ENCODE measurements at regions not wholly inside any gene's neighbourhood (a gene's known extent, or its start where the extent isn't known, plus 50 kb on each side); places are given as distances from the start of the nearest gene placed in this dataset.

- no peak overlapping the region for H3K27ac ChIP-seq
- TF ChIP-seq CTCF (conservative IDR thresholded peaks at IDR 0.05): no peak
Observed at GRCh38 chr10:128546651-128547165, 420.5 kb upstream of the MKI67 start.

DNA sequence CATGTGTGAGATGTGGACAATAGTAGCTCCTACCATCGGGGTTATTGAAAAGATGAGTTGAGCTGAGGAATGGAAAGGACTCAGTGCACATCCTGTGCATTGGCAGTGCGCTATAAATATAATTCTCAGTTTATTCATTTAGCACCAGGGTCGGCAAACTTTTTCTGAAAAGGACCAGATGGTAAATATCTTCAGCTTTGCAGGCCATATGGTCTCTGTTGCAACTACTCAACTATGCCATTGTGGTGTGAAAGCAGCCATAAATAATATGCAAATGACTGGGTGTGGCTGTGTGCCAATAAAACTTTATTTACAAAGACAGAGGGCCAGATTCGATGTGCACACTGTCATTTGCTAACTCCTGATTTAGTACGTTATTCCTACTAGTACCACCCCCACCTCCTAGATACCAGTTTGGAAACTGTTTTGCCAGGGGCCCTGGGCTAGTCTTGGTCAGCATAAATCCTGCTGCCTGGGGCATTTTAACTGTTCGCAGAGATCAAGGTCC is 422.9 kb upstream of the MKI67 start:
- no peak for TF ChIP-seq CTCF (conservative IDR thresholded peaks at IDR 0.05)
- H3K27ac ChIP-seq: no peak overlapping the region

DNA sequence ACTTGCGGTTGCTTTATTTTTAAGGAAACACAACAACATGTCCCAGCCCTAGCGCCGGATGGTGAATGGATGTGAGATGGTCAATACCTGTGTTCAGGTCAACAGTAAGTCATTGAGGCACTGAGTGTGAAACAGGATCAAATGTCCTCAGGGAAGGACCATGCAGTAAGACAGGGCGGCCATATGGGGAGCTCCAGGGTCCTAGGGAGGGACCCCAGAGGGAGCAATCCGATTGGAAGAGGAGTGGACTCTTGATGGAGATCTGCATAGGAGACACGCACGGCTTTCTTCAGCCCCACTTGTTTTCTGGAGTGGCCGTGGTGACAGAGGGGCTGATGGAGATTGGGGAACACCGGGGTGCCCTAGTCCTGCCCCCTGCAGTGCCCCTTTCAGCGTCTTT is 423.8 kb upstream of the MKI67 start:
- TF ChIP-seq CTCF (conservative IDR thresholded peaks at IDR 0.05): no peak
- H3K27ac ChIP-seq: no peak overlapping the region

DNA sequence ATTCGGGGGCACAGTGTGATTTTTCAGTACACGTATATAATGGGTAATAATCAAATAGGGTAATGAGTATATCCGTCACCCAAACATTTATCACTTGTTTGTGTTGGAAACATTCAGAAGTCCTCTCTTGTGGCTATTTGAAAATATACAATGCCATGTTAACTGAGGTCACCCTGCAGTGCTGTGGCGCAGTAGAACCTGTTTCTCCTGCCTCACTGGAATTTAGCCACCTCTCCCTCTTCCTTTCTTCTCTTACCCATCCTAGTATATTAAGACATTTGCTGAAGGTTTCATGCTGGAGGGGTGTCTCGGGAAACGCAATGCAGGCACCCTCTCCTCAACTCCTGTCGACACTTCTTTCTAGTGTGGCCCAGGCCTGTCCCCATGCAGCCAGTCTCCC is 425.3 kb upstream of the MKI67 start:
- peak overlapping the region; percentile 56 for H3K27ac ChIP-seq
- no peak for TF ChIP-seq CTCF (conservative IDR thresholded peaks at IDR 0.05)

GRCh38 chr10:128553755-128554154 is 427.5 kb upstream of the MKI67 start:
- no peak overlapping the region for H3K27ac ChIP-seq
- TF ChIP-seq CTCF (conservative IDR thresholded peaks at IDR 0.05): no peak

- TF ChIP-seq CTCF (conservative IDR thresholded peaks at IDR 0.05): no peak
Observed at GRCh38 chr10:128556182-128557110, 430.2 kb upstream of the MKI67 start.

GRCh38 chr10:128557149-128557710 is 431.0 kb upstream of the MKI67 start:
- TF ChIP-seq CTCF (conservative IDR thresholded peaks at IDR 0.05): no peak
- no peak overlapping the region for H3K27ac ChIP-seq

More at GRCh38 chr10:128556182-128557110, 430.2 kb upstream of the MKI67 start:
- H3K27ac ChIP-seq: no peak overlapping the region
